OCI-LY3 (cell line): ENCODE measurements at regions not wholly inside any gene's neighbourhood (a gene's known extent, or its start where the extent isn't known, plus 50 kb on each side); places are given as distances from the start of the nearest gene placed in this dataset.

Experiments
- H2AFZ ChIP-seq: fragments of 200-600, 300-600 bp; shearing (Covaris generic); 2 replicates; pipeline ENCODE4 v1.6.0; 2014; ENCODE audit warnings: antibody characterized with exemption, low read depth, low read length
- H3K27ac ChIP-seq: fragments of 200-600, 300-600 bp; sonication (generic); 2 replicates; pipeline ENCODE4 v1.5.1; 2014; ENCODE audit warnings: mild to moderate bottlenecking, low read length, moderate library complexity, mixed read lengths
- H3K27me3 ChIP-seq: fragments of 200-600, 300-600 bp; sonication (generic); 2 replicates; pipeline ENCODE4 v1.6.1; 2014; ENCODE audit warnings: low read depth, low read length, mixed read lengths
- H3K36me3 ChIP-seq: fragments of 200-600, 300-600 bp; sonication (generic); replicated peaks from 2 replicates; pipeline ENCODE3; 2014; ENCODE audit warnings: low read depth, low read length, mixed read lengths
- H3K4me1 ChIP-seq: fragments of 300-600, 200-600 bp; sonication (generic); 2 replicates; pipeline ENCODE4 v1.6.1; 2014; ENCODE audit warnings: low read length, mixed read lengths
- H3K4me2 ChIP-seq: fragments of 200-600, 300-600 bp; sonication (generic); 2 replicates; pipeline ENCODE4 v1.6.1; 2014; ENCODE audit warnings: low read length, mixed read lengths
- H3K4me3 ChIP-seq: fragments of 300-600, 200-600 bp; sonication (generic); 2 replicates; pipeline ENCODE4 v1.5.1; 2014; ENCODE audit warnings: antibody characterized with exemption, mild to moderate bottlenecking, low read length, moderate library complexity
- H3K79me2 ChIP-seq: fragments of 300-600, 200-600 bp; shearing (Covaris generic); 2 replicates; pipeline ENCODE4 v1.6.1; 2014; ENCODE audit warnings: mild to moderate bottlenecking, low read length, mixed read lengths
- H3K9ac ChIP-seq: fragments of 300-600, 200-600 bp; shearing (Covaris generic); 2 replicates; pipeline ENCODE4 v1.6.0; 2014; ENCODE audit warnings: mild to moderate bottlenecking, low read length, moderate library complexity
- H3K9me3 ChIP-seq: fragments of 200-600, 300-600 bp; shearing (Covaris generic); 2 replicates; pipeline ENCODE4 v1.6.1; 2014; ENCODE audit warnings: low read length, mixed read lengths; ENCODE audit not compliant: insufficient read depth
- H4K20me1 ChIP-seq: fragments of 200-600, 300-600 bp; sonication (generic); 2 replicates; pipeline ENCODE4 v1.6.1; 2016; ENCODE audit warnings: low read length, mixed read lengths; ENCODE audit not compliant: insufficient read depth
- CTCF ChIP-seq: fragments of 200-600, 300-600 bp; sonication (generic); IDR thresholded peaks from 2 replicates; pipeline ENCODE4 v1.5.1; 2014; ENCODE audit warnings: antibody characterized with exemption, low read length, low read depth
- EZH2phosphoT487 ChIP-seq: fragments of 200-600 bp; shearing (Covaris generic); IDR thresholded peaks from 2 replicates; pipeline ENCODE4 v1.6.1; 2018; ENCODE audit warnings: antibody characterized with exemption, mixed run types, low read depth

GRCh38 chr10:86599041-86599440 lies 55.3 kb upstream of the OPN4 start:
- Histone ChIP-seq H3K27ac (no peak overlapping the region), H3K9ac (no peak overlapping the region), H4K20me1 (no peaks in the 10 kb centered on the region), H3K9me3 (no peaks in the 10 kb centered on the region), H2AFZ (no peak overlapping the region), H3K4me1 (no peaks in the 10 kb centered on the region), H3K36me3 (no peaks in the 10 kb centered on the region), H3K4me2 (no peak overlapping the region), H3K4me3 (no peak overlapping the region), H3K27me3 (no peaks in the 10 kb centered on the region), H3K79me2 (no peaks in the 10 kb centered on the region)
- no peak for TF ChIP-seq CTCF
- no peak for TF ChIP-seq EZH2phosphoT487

GRCh38 chr10:86599729-86600128 lies 54.6 kb upstream of the OPN4 start:
- H3K4me2 ChIP-seq = no peak overlapping the region
- H3K36me3 ChIP-seq = no peaks in the 10 kb centered on the region
- no peak overlapping the region for H3K9ac ChIP-seq
- H2AFZ ChIP-seq = no peak overlapping the region
- H3K27me3 ChIP-seq = no peaks in the 10 kb centered on the region
- H4K20me1 ChIP-seq = no peaks in the 10 kb centered on the region
- H3K27ac ChIP-seq = no peak overlapping the region
- H3K9me3 ChIP-seq = no peaks in the 10 kb centered on the region
- H3K79me2 ChIP-seq = no peaks in the 10 kb centered on the region
- no peak overlapping the region for H3K4me3 ChIP-seq
- TF ChIP-seq EZH2phosphoT487 (no peak), CTCF (no peak)
- no peaks in the 10 kb centered on the region for H3K4me1 ChIP-seq

GRCh38 chr10:86600296-86600695 lies 54.1 kb upstream of the OPN4 start:
- H4K20me1 ChIP-seq = no peaks in the 10 kb centered on the region
- no peak overlapping the region for H3K4me2 ChIP-seq
- no peaks in the 10 kb centered on the region for H3K4me1 ChIP-seq
- H3K79me2 ChIP-seq = no peaks in the 10 kb centered on the region
- H3K9ac ChIP-seq = no peak overlapping the region
- H3K27me3 ChIP-seq = no peaks in the 10 kb centered on the region
- H3K9me3 ChIP-seq = no peaks in the 10 kb centered on the region
- no peaks in the 10 kb centered on the region for H3K36me3 ChIP-seq
- no peak overlapping the region for H2AFZ ChIP-seq
- H3K27ac ChIP-seq = no peak overlapping the region
- TF ChIP-seq CTCF (no peak), EZH2phosphoT487 (no peak)
- no peak overlapping the region for H3K4me3 ChIP-seq

GRCh38 chr10:86601956-86602602 lies 52.3 kb upstream of the OPN4 start:
- H3K27ac ChIP-seq = no peak overlapping the region
- H3K9ac ChIP-seq = no peak overlapping the region
- H3K4me2 ChIP-seq = no peak overlapping the region
- H3K27me3 ChIP-seq = no peaks in the 10 kb centered on the region
- H3K4me3 ChIP-seq = no peak overlapping the region
- no peaks in the 10 kb centered on the region for H3K4me1 ChIP-seq
- no peak for TF ChIP-seq CTCF
- TF ChIP-seq EZH2phosphoT487 = no peak
- no peaks in the 10 kb centered on the region for H3K9me3 ChIP-seq
- no peak overlapping the region for H2AFZ ChIP-seq
- no peaks in the 10 kb centered on the region for H3K36me3 ChIP-seq
- H3K79me2 ChIP-seq = no peaks in the 10 kb centered on the region
- no peaks in the 10 kb centered on the region for H4K20me1 ChIP-seq
